DND-41 (cell line): ENCODE measurements at regions not wholly inside any gene's neighbourhood (a gene's known extent, or its start where the extent isn't known, plus 50 kb on each side); places are given as distances from the start of the nearest gene placed in this dataset.

ENCODE experiments used
- EZH2 ChIP-seq: IDR thresholded peaks from 3 replicates; pipeline ENCODE4 v1.6.1; 2012; ENCODE audit warnings: borderline replicate concordance, low read depth, mild to moderate bottlenecking, moderate library complexity, low read length, inconsistent platforms; ENCODE audit not compliant: severe bottlenecking
- TF ChIP-seq, protein P1 (sequence below): IDR thresholded peaks from 2 replicates; pipeline ENCODE4 v1.5.1; 2012; ENCODE audit warnings: borderline replicate concordance, low read length, moderate library complexity, mild to moderate bottlenecking; ENCODE audit not compliant: poor library complexity, severe bottlenecking; ENCODE audit errors: extremely low read depth

DNA sequence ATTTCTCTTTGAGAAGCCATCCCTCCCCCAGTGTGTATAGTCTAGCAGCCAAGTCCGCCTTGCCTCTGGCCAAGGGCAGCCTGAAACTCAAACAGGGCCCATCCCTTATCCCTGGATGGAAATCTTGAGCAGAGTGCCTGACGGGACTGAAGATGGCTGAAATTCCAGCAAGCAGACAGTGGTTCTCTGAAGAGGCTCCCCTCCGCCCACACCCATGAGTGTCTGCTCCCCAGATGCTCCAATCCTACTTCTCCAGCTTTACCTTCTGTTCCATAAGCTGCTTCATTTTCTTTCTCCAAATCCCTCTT is 396.2 kb downstream of the NUAK1 start:
- TF ChIP-seq, protein P1, sequence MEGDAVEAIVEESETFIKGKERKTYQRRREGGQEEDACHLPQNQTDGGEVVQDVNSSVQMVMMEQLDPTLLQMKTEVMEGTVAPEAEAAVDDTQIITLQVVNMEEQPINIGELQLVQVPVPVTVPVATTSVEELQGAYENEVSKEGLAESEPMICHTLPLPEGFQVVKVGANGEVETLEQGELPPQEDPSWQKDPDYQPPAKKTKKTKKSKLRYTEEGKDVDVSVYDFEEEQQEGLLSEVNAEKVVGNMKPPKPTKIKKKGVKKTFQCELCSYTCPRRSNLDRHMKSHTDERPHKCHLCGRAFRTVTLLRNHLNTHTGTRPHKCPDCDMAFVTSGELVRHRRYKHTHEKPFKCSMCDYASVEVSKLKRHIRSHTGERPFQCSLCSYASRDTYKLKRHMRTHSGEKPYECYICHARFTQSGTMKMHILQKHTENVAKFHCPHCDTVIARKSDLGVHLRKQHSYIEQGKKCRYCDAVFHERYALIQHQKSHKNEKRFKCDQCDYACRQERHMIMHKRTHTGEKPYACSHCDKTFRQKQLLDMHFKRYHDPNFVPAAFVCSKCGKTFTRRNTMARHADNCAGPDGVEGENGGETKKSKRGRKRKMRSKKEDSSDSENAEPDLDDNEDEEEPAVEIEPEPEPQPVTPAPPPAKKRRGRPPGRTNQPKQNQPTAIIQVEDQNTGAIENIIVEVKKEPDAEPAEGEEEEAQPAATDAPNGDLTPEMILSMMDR = no peak
- no peak for TF ChIP-seq EZH2
